Heart right ventricle (tissue), 16 donors: ENCODE measurements at regions not wholly inside any gene's neighbourhood (a gene's known extent, or its start where the extent isn't known, plus 50 kb on each side); places are given as distances from the start of the nearest gene placed in this dataset.

Source experiments
- ATAC-seq, 8 donors: fragments of 200-7000 bp; cut with Tn5 transposase; one replicate each; pipeline ENCODE4 v1.9.1; 2020; ENCODE audit warnings: mild to moderate bottlenecking in 8 of 8, moderate library complexity in 8 of 8, moderate number of reproducible peaks in 1 of 8
- DNase-seq, 2 donors: peaks; one replicate each; pipeline ENCODE4 v3.0.0-alpha.2; 2020
- H3K27ac ChIP-seq, 10 donors: fragments of 200-600 bp; sonication (generic) in 2 of 10; one replicate each; pipeline versions ENCODE4 v1.5.0 to v1.8.0; 2020 to 2022; ENCODE audit warnings: mild to moderate bottlenecking in 3 of 10
- H3K27me3 ChIP-seq, 7 donors: fragments of 200-600 bp; one replicate each; pipeline ENCODE4 v1.8.0; 2021 to 2022; ENCODE audit warnings: mild to moderate bottlenecking in 2 of 7
- H3K36me3 ChIP-seq, 9 donors: fragments of 200-600 bp; sonication (generic) in 1 of 9; one replicate each; pipeline versions ENCODE4 v1.5.0 to v1.8.0; 2020 to 2022; ENCODE audit warnings: mild to moderate bottlenecking in 2 of 9
- H3K4me1 ChIP-seq, 9 donors: fragments of 200-600 bp; sonication (generic) in 1 of 9; one replicate each; pipeline versions ENCODE4 v1.5.0 to v1.8.0; 2020 to 2022; ENCODE audit warnings: mild to moderate bottlenecking in 4 of 9
- H3K4me3 ChIP-seq, 10 donors: fragments of 200-600 bp; sonication (generic) in 2 of 10; one replicate each; pipeline versions ENCODE4 v1.5.0 to v1.8.0; 2020 to 2022; ENCODE audit warnings: mild to moderate bottlenecking in 7 of 10, moderate library complexity in 2 of 10
- H3K9me3 ChIP-seq, 11 donors: fragments of 200-600 bp in 10 of 11; sonication (generic) in 2 of 11; one replicate each; pipeline versions ENCODE4 v1.5.0 to v1.8.0; 2013 to 2022; ENCODE audit warnings: mild to moderate bottlenecking in 2 of 11, control low read depth in 1 of 11, moderate library complexity in 1 of 11
- WGBS, 2 donors: extraction: QIAGEN DNeasy Blood & Tissue Kit; methylation state at CpG; one replicate each; pipeline ENCODE4 v1.1.7; 2013; ENCODE audit warnings: inconsistent platforms in 1 of 2; 5-methylcytosine and 5-hydroxymethylcytosine counted together
- intact Hi-C, 10 donors: fragments of 100-400 bp; cut with DNase I; formaldehyde crosslinking; loops; one replicate each; pipeline versions ENCODE4 v1.11.1 to v1.14.2; 2022
- TF ChIP-seq, protein P1 (sequence below), 9 donors: fragments of 200-600 bp; sonication (generic) in 2 of 9; IDR thresholded peaks; one replicate each; pipeline versions ENCODE4 v1.5.0 to v1.8.0; 2021 to 2022; ENCODE audit warnings: antibody characterized with exemption in 9 of 9, mild to moderate bottlenecking in 5 of 9, moderate library complexity in 1 of 9
- donor health status: Arrhythmogenic right ventricular cardiomyopathy.
- donor health status: ischemic (EF 13 %, LVEDD 7.1; RV severe dilation, severe dysfunction).
- donor health status: healthy with polysubstance abuse.
- donor health status: DM: no; HTN: yes; CAD: no.
- donor health status: DM: no; HTN: no; CAD: no.
- donor health status: ischemic (EF 25% LVEDD 6.9; RV normal size, moderate dysfunction).
- donor health status: ischemic (EF 25% LVEDD 5.7; RV mildly dilated, moderate dysfunction).
- donor health status: healthy.
- donor health status: DM: yes; HTN: yes; CAD: no.
- donor health status: Ischemic cardiomyopathy.
- donor health status: ischemic (EF 35%, LVEDD 5.7; RV mildly dilated, moderate dysfunction).
- donor health status: nonischemic (EF 11% LVEDD 7.7; RV severe dilation, severe dysfunction).
- donor health status: DM: yes; HTN: yes; CAD: no.
- donor health status: PGD.
- donor health status: ischemic (EF 29% LVEDD 5.4; RV normal size, mild dysfunction).
- donor health status: nonischemic (EF 23%, LVEDD 6.1; RV moderate dilation, normal function).

DNA sequence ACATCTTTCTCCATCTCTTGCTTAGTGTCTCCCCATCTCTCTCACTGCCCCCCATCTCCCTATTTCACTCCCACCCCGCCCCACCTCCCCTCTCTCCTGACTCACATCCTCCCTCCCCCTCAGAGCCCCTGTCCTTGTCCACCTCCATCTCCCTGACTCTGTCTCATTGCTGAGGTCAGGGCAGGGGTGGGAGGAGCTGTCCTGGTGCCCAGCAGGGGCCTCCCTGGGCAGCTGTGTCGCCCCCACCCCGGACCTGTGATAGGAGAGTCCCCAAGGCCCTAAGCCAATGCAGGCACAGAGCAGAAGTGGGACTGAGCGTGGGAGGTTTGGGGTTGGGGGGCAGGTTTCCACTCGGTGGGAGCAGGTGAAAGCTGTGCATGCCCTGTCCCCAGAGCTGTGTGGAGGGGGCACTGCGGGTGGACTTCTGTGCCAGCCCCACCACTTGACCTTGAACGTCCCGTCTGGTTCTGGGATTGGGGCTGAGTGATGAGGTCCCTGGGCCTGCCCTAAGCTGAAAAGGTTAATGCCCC is 210.8 kb downstream of the TBC1D2B start:
- TF ChIP-seq, protein P1, sequence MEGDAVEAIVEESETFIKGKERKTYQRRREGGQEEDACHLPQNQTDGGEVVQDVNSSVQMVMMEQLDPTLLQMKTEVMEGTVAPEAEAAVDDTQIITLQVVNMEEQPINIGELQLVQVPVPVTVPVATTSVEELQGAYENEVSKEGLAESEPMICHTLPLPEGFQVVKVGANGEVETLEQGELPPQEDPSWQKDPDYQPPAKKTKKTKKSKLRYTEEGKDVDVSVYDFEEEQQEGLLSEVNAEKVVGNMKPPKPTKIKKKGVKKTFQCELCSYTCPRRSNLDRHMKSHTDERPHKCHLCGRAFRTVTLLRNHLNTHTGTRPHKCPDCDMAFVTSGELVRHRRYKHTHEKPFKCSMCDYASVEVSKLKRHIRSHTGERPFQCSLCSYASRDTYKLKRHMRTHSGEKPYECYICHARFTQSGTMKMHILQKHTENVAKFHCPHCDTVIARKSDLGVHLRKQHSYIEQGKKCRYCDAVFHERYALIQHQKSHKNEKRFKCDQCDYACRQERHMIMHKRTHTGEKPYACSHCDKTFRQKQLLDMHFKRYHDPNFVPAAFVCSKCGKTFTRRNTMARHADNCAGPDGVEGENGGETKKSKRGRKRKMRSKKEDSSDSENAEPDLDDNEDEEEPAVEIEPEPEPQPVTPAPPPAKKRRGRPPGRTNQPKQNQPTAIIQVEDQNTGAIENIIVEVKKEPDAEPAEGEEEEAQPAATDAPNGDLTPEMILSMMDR (IDR thresholded peaks at IDR 0.05), result no peak
- Histone ChIP-seq H3K4me1 (no peaks in the 10 kb centered on the region), H3K4me3 (no peak overlapping the region), H3K9me3 (no peaks in the 10 kb centered on the region), H3K36me3 (no peaks in the 10 kb centered on the region), H3K27ac (no peak overlapping the region), H3K27me3 (peaks cover 0 to 7% (median 0%) of the 10 kb centered on the region in 7 donors)
- DNase-seq (no peak), ATAC-seq (no peak)
- intact Hi-C loops, result no loop called here
- WGBS, 2 donors, result 71 to 77% methylated on average over 8 of the region's 8 CpGs

DNA sequence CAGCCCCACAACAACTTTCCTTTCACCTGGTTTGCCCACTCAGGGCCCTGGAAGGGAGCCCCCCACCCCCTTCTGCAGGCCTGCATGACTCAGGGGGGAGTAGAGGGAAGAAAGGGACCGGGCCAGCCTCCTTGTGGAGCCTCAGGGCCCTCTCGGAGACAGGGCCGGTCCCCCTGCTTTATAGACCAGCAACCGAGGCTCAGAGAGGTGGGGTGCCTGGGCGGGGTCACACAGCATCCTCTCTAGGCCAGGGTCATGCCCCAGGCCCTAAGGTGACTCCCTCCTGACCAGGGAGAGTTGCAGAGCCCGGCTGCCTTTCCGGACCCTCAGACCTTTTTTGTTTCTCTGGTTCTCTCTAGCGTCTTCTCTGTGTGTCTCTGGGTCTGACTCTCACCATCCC is 211.3 kb downstream of the TBC1D2B start:
- H3K9me3 ChIP-seq, result no peaks in the 10 kb centered on the region
- no peak overlapping the region for H3K27ac ChIP-seq
- intact Hi-C loops, result no loop called here
- H3K27me3 ChIP-seq, result peaks cover 0 to 7% (median 0%) of the 10 kb centered on the region in 7 donors
- DNase-seq, result no peak
- TF ChIP-seq, protein P1 (IDR thresholded peaks at IDR 0.05), result no peak
- no peaks in the 10 kb centered on the region for H3K36me3 ChIP-seq
- 82 to 87% methylated on average over 8 of the region's 8 CpGs for WGBS, 2 donors
- no peaks in the 10 kb centered on the region for H3K4me1 ChIP-seq
- ATAC-seq, result no peak
- H3K4me3 ChIP-seq, result no peak overlapping the region

DNA sequence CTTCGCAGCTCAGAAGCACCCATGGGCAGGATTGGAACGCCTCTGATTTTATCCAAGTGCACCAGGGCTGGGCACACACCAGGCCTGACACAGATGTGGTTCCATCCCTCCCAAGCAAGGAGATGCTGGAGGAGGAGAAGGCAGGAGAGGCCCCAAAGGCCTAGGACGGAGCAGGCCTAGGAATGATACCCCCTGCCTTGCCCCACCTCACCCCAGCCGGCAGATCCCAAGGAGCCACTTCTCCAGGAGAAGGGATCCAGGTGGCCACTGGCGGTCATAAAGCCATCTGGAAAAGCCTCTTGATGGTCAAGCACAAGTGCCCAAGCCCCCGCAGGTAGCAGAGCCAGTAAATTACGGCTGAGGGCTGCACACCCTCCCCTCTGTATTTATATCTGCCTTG is 211.8 kb downstream of the TBC1D2B start:
- TF ChIP-seq, protein P1 (IDR thresholded peaks at IDR 0.05), result no peak
- Histone ChIP-seq H3K4me3 (no peak overlapping the region), H3K27me3 (peaks cover 0 to 7% (median 2%) of the 10 kb centered on the region in 7 donors), H3K36me3 (no peaks in the 10 kb centered on the region), H3K4me1 (no peaks in the 10 kb centered on the region), H3K27ac (no peak overlapping the region), H3K9me3 (no peaks in the 10 kb centered on the region)
- intact Hi-C loops, result no loop called here
- WGBS, 2 donors, result 87 to 91% methylated on average over 7 of the region's 7 CpGs
- DNase-seq, result no peak
- no peak for ATAC-seq

DNA sequence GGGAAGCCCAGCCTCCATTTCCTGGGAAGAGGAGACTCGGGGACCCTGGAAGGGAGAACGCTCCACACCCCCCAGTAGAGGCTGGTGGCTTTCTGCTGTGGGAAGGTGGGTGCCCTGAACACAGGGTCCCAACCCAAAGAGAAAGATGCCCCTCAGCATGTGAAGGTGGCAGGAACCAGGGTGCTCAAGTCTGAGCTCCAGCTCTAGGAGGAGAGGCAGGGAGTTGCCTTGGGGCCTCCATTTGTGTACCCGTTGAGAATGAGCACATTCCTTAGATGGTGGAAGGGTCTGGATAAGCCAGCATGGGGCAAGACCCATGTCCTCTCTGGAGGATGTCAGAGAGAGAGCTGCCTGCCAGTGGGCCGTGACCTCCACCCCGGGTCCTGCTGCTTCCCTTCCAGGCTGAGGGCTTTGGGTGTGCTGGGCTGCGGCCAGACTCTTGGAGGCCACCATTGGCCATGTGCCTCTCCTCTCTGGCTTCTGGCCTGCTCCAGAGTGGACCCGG is 212.4 kb downstream of the TBC1D2B start:
- DNase-seq, result no peak
- no peaks in the 10 kb centered on the region for H3K4me1 ChIP-seq
- peaks cover 0 to 11% (median 4%) of the 10 kb centered on the region in 7 donors for H3K27me3 ChIP-seq
- no peak overlapping the region for H3K27ac ChIP-seq
- intact Hi-C loops, result no loop called here
- WGBS, 2 donors, result 82 to 83% methylated on average over 5 to 7 of the region's 7 CpGs
- H3K9me3 ChIP-seq, result no peaks in the 10 kb centered on the region
- TF ChIP-seq, protein P1 (IDR thresholded peaks at IDR 0.05), result no peak
- ATAC-seq, result no peak
- no peak overlapping the region for H3K4me3 ChIP-seq
- H3K36me3 ChIP-seq, result no peaks in the 10 kb centered on the region
